DND-41 (cell line): ENCODE measurements at regions not wholly inside any gene's neighbourhood (a gene's known extent, or its start where the extent isn't known, plus 50 kb on each side); places are given as distances from the start of the nearest gene placed in this dataset.

Experiments
- ATAC-seq: fragments of 200-7000 bp; cut with Tn5 transposase; 3 replicates; pipeline ENCODE4 v1.9.1; 2021; ENCODE audit warnings: low read depth; ENCODE audit not compliant: insufficient read depth
- DNase-seq: peaks from one replicate; pipeline ENCODE4 v3.0.0-alpha.2; 2020
- H2AFZ ChIP-seq: 2 replicates; pipeline ENCODE4 v1.6.0; 2012; ENCODE audit warnings: low read depth, low read length
- H3K27ac ChIP-seq: 2 replicates; pipeline ENCODE4 v1.5.1; 2012; ENCODE audit warnings: low read length, inconsistent platforms
- H3K27me3 ChIP-seq: fragments of 200-600 bp; sonication (generic); 2 replicates; pipeline ENCODE4 v1.6.0; 2012; ENCODE audit warnings: low read length, mild to moderate bottlenecking, inconsistent platforms; ENCODE audit not compliant: insufficient read depth, poor library complexity
- H3K36me3 ChIP-seq: 2 replicates; pipeline ENCODE4 v1.5.1; 2012; ENCODE audit warnings: low read length, inconsistent platforms; ENCODE audit not compliant: insufficient read depth
- H3K4me1 ChIP-seq: 2 replicates; pipeline ENCODE4 v1.5.1; 2012; ENCODE audit warnings: mild to moderate bottlenecking, low read length; ENCODE audit not compliant: insufficient read depth
- H3K4me2 ChIP-seq: 2 replicates; pipeline ENCODE4 v1.6.0; 2012; ENCODE audit warnings: mild to moderate bottlenecking, moderate library complexity, low read length, inconsistent platforms; ENCODE audit not compliant: insufficient read depth
- H3K4me3 ChIP-seq, 2 experiments: fragments of 200-600 bp in 1 of 2; shearing (Covaris generic) in 1 of 2; 2 replicates each; pipeline ENCODE4 v1.5.1; 2012 to 2016; ENCODE audit warnings: inconsistent platforms in 2 of 2, low read length in 2 of 2, mild to moderate bottlenecking in 2 of 2, low read depth in 1 of 2, moderate library complexity in 1 of 2
- H3K79me2 ChIP-seq: 2 replicates; pipeline ENCODE4 v1.6.0; 2012; ENCODE audit warnings: low read length, inconsistent platforms; ENCODE audit not compliant: insufficient read depth
- H3K9ac ChIP-seq: 2 replicates; pipeline ENCODE4 v1.6.0; 2012; ENCODE audit warnings: low read depth, mild to moderate bottlenecking, inconsistent platforms, low read length, moderate library complexity
- H3K9me3 ChIP-seq: 2 replicates; pipeline ENCODE4 v1.5.1; 2012; ENCODE audit warnings: low read length, moderate library complexity, mild to moderate bottlenecking, inconsistent platforms; ENCODE audit not compliant: insufficient read depth, severe bottlenecking
- H4K20me1 ChIP-seq: 2 replicates; pipeline ENCODE4 v1.6.0; 2012; ENCODE audit warnings: low read length; ENCODE audit not compliant: insufficient read depth
- EZH2 ChIP-seq: IDR thresholded peaks from 3 replicates; pipeline ENCODE4 v1.6.1; 2012; ENCODE audit warnings: borderline replicate concordance, low read depth, mild to moderate bottlenecking, moderate library complexity, low read length, inconsistent platforms; ENCODE audit not compliant: severe bottlenecking
- TF ChIP-seq, protein P1 (sequence below): IDR thresholded peaks from 2 replicates; pipeline ENCODE4 v1.5.1; 2012; ENCODE audit warnings: borderline replicate concordance, low read length, moderate library complexity, mild to moderate bottlenecking; ENCODE audit not compliant: poor library complexity, severe bottlenecking; ENCODE audit errors: extremely low read depth

DNA sequence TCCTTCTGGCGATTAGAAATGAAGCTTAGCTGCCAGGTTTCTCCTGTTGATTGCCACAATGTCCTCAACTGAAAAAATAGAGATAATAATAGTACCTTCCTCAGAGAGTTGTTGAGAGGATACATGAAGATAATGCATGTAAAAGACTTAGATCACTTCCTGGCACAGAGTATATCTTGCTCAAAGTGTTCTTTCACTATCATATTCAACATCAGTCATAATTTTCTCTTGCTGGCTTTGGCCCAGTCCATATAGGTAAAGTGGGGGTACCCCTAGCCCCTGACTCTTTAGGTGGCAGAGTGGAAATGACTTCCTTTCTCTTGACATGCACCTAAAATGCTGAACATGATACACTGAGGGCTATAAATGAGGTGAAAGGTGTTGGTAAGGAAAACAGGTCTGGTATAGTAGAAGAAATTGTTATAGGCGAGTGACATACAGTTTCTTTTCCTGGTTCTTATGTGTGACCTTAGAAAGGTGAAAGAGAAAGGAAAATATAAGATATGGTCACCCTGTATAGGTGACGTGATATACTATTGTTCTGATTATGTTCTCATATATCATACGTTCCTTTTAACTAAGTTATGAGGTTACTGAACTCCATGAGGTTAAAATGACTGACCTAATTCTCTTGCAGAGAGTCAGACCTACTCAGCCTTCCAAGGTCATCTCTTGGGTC is 209.9 kb upstream of the DEPDC1 start:
- Histone ChIP-seq H3K27ac (no peak overlapping the region), H3K36me3 (no peaks in the 10 kb centered on the region), H3K27me3 (no peaks in the 10 kb centered on the region), H3K9me3 (peaks cover 2% of the 10 kb centered on the region), H3K4me2 (no peak overlapping the region), H3K9ac (no peak overlapping the region), H3K4me3 (no peak overlapping the region), H2AFZ (no peak overlapping the region), H4K20me1 (no peaks in the 10 kb centered on the region), H3K79me2 (no peaks in the 10 kb centered on the region), H3K4me1 (no peaks in the 10 kb centered on the region)
- no peak for TF ChIP-seq EZH2
- TF ChIP-seq, protein P1, sequence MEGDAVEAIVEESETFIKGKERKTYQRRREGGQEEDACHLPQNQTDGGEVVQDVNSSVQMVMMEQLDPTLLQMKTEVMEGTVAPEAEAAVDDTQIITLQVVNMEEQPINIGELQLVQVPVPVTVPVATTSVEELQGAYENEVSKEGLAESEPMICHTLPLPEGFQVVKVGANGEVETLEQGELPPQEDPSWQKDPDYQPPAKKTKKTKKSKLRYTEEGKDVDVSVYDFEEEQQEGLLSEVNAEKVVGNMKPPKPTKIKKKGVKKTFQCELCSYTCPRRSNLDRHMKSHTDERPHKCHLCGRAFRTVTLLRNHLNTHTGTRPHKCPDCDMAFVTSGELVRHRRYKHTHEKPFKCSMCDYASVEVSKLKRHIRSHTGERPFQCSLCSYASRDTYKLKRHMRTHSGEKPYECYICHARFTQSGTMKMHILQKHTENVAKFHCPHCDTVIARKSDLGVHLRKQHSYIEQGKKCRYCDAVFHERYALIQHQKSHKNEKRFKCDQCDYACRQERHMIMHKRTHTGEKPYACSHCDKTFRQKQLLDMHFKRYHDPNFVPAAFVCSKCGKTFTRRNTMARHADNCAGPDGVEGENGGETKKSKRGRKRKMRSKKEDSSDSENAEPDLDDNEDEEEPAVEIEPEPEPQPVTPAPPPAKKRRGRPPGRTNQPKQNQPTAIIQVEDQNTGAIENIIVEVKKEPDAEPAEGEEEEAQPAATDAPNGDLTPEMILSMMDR = no peak
- DNase-seq (no peak), ATAC-seq (no peak)

DNA sequence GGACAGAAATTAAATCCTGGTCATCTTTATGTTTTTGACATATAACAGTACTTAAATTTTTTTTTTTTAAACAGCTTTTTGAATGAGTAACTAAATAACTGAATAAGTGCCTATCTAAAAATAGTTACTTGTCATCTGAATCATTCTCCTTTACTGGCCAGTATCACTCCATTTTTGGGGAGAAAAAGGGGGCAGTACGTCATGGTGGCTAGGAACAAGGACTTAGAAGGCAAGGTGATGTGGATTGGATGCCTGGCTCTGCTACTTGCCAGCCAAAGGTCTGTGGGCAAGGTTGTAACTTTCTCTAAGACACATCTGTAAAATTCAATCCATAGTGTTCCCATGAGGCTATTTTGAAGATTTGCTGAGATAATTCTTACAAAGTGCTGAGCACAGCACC is 220.4 kb upstream of the DEPDC1 start:
- H3K27ac ChIP-seq = no peak overlapping the region
- TF ChIP-seq, protein P1 = no peak
- TF ChIP-seq EZH2 = no peak

DNA sequence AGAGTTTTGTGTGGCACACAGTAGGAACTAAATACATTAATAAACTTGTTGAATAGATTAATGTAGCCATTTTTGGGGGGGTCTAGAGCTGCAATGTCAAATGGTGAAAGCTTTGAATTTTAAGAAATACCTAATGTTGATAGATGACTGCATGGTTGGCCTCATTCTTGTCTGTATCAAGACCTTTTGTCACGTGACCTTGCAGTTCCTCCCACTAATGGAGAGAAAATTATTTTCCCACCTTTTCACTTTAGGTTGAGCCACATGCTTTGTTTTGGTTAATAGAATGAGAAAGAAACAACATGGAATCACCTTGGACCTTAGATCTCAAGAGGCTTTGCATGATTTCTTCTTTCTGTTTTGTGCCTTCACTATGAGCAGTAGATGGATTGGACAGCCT is 223.6 kb upstream of the DEPDC1 start:
- Histone ChIP-seq H3K27me3 (no peaks in the 10 kb centered on the region), H3K9ac (no peak overlapping the region)
- ATAC-seq = no peak

More for the DNA sequence above, 220.4 kb upstream of the DEPDC1 start:
- DNase-seq (no peak), ATAC-seq (no peak)
- H3K79me2 ChIP-seq = no peaks in the 10 kb centered on the region
- H3K4me2 ChIP-seq = no peak overlapping the region
- no peaks in the 10 kb centered on the region for H3K4me1 ChIP-seq
- no peaks in the 10 kb centered on the region for H4K20me1 ChIP-seq
- H3K4me3 ChIP-seq = no peak overlapping the region
- no peaks in the 10 kb centered on the region for H3K9me3 ChIP-seq
- H3K27me3 ChIP-seq = no peaks in the 10 kb centered on the region
- no peaks in the 10 kb centered on the region for H3K36me3 ChIP-seq
- no peak overlapping the region for H3K9ac ChIP-seq
- H2AFZ ChIP-seq = no peak overlapping the region

More for the DNA sequence above, 223.6 kb upstream of the DEPDC1 start:
- no peaks in the 10 kb centered on the region for H3K9me3 ChIP-seq
- DNase-seq = no peak
- H3K4me1 ChIP-seq = no peaks in the 10 kb centered on the region
- no peak overlapping the region for H3K27ac ChIP-seq
- no peak overlapping the region for H3K4me3 ChIP-seq
- H2AFZ ChIP-seq = no peak overlapping the region
- TF ChIP-seq EZH2 = no peak
- TF ChIP-seq, protein P1 = no peak
- no peak overlapping the region for H3K4me2 ChIP-seq
- no peaks in the 10 kb centered on the region for H4K20me1 ChIP-seq
- no peaks in the 10 kb centered on the region for H3K79me2 ChIP-seq
- no peaks in the 10 kb centered on the region for H3K36me3 ChIP-seq
